ENCODE measurements at regions not wholly inside any gene's neighbourhood (a gene's known extent, or its start where the extent isn't known, plus 50 kb on each side); places are given as distances from the start of the nearest gene placed in this dataset.

- Histone ChIP-seq H3K27ac (ENCODE audit: low read depth, low read length) (no peak overlapping the region), H3K4me3 (ENCODE audit: low read depth, low read length) (no peak overlapping the region), H3K9me3 (ENCODE audit: control insufficient read depth, insufficient read depth, low read length) (no peaks in the 10 kb centered on the region), H3K27me3 (ENCODE audit: control insufficient read depth, insufficient read depth, low read length) (peaks cover 6% of the 10 kb centered on the region)
- DNase-seq (ENCODE audit: low read depth, low spot score): no peak
- no peak for TF ChIP-seq CTCF (IDR thresholded peaks at IDR 0.05; ENCODE audit: low read depth, low read length)
- POLR2A ChIA-PET: no interaction called here
- CTCF ChIA-PET: interaction anchor here (0.8 kb wide), 1 partner anchor 16 kb away, joined by 3 read pairs; no protein-coding TSS in a partner anchor
These were observed 52.3 kb upstream of the ANTXRL start for GRCh38 chr10:46234431-46235060.

GRCh38 chr10:46235705-46236545 lies 50.9 kb upstream of the ANTXRL start:
- H3K9me3 ChIP-seq (ENCODE audit: control insufficient read depth, insufficient read depth, low read length): no peaks in the 10 kb centered on the region; the same call in 1 of the 2 replicates
- TF ChIP-seq CTCF (IDR thresholded peaks at IDR 0.05; ENCODE audit: low read depth, low read length): no peak
- H3K27me3 ChIP-seq (ENCODE audit: control insufficient read depth, insufficient read depth, low read length): peaks cover 6% of the 10 kb centered on the region
- H3K27ac ChIP-seq (ENCODE audit: low read depth, low read length): no peak overlapping the region
- no peak for DNase-seq (ENCODE audit: low read depth, low spot score)
- H3K4me3 ChIP-seq (ENCODE audit: low read depth, low read length): no peak overlapping the region
- ChIA-PET POLR2A (no interaction called here), CTCF (no interaction called here)

- no peak overlapping the region for H3K27ac ChIP-seq (ENCODE audit: low read depth, low read length)
- H3K4me3 ChIP-seq (ENCODE audit: low read depth, low read length): no peak overlapping the region
- ChIA-PET CTCF (no interaction called here), POLR2A (no interaction called here)
- DNase-seq (ENCODE audit: low read depth, low spot score): no peak
- peaks cover 6% of the 10 kb centered on the region for H3K27me3 ChIP-seq (ENCODE audit: control insufficient read depth, insufficient read depth, low read length)
- TF ChIP-seq CTCF (IDR thresholded peaks at IDR 0.05; ENCODE audit: low read depth, low read length): no peak
- H3K9me3 ChIP-seq (ENCODE audit: control insufficient read depth, insufficient read depth, low read length): no peaks in the 10 kb centered on the region; the same call in 1 of the 2 replicates
These were observed 50.3 kb upstream of the ANTXRL start for GRCh38 chr10:46236546-46236887.

- ChIA-PET POLR2A (no interaction called here), CTCF (interaction anchor here (1.0 to 3.1 kb wide), 2 partner anchors 8 to 328 kb away, joined by 3 to 16 read pairs; no protein-coding TSS in a partner anchor)
- Histone ChIP-seq H3K9me3 (ENCODE audit: control insufficient read depth, insufficient read depth, low read length) (no peaks in the 10 kb centered on the region; the same call in 1 of the 2 replicates), H3K27me3 (ENCODE audit: control insufficient read depth, insufficient read depth, low read length) (peaks cover 6% of the 10 kb centered on the region), H3K27ac (ENCODE audit: low read depth, low read length) (no peak overlapping the region), H3K4me3 (ENCODE audit: low read depth, low read length) (no peak overlapping the region)
- TF ChIP-seq CTCF (IDR thresholded peaks at IDR 0.05; ENCODE audit: low read depth, low read length): no peak
- DNase-seq (ENCODE audit: low read depth, low spot score): no peak
These were observed 49.7 kb upstream of the ANTXRL start for GRCh38 chr10:46236941-46237681.

Data from AG04450 (cell line).